ENCODE measurements at regions not wholly inside any gene's neighbourhood (a gene's known extent, or its start where the extent isn't known, plus 50 kb on each side); places are given as distances from the start of the nearest gene placed in this dataset.

DNA sequence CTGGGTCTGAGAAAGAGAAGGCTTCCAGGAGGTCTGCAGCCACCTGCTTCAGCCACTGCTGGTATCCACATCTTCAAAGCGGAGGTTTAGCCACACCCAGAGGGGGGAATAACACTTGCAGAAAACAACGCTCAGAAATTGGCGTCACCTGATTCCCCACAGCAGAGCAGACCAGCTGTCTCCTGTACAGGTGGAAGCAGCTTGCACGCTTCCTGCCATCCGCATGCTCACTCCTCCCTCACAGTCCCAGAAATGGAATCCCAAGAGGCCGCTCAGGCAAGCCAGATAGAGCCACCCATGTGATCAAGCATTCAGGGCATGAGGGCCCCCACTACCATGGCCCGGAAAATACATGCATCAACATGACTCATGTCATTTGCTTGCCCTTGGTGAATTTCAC lies 112.2 kb upstream of the DIO3 start:
- TF ChIP-seq, protein P1, sequence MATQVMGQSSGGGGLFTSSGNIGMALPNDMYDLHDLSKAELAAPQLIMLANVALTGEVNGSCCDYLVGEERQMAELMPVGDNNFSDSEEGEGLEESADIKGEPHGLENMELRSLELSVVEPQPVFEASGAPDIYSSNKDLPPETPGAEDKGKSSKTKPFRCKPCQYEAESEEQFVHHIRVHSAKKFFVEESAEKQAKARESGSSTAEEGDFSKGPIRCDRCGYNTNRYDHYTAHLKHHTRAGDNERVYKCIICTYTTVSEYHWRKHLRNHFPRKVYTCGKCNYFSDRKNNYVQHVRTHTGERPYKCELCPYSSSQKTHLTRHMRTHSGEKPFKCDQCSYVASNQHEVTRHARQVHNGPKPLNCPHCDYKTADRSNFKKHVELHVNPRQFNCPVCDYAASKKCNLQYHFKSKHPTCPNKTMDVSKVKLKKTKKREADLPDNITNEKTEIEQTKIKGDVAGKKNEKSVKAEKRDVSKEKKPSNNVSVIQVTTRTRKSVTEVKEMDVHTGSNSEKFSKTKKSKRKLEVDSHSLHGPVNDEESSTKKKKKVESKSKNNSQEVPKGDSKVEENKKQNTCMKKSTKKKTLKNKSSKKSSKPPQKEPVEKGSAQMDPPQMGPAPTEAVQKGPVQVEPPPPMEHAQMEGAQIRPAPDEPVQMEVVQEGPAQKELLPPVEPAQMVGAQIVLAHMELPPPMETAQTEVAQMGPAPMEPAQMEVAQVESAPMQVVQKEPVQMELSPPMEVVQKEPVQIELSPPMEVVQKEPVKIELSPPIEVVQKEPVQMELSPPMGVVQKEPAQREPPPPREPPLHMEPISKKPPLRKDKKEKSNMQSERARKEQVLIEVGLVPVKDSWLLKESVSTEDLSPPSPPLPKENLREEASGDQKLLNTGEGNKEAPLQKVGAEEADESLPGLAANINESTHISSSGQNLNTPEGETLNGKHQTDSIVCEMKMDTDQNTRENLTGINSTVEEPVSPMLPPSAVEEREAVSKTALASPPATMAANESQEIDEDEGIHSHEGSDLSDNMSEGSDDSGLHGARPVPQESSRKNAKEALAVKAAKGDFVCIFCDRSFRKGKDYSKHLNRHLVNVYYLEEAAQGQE (IDR thresholded peaks at IDR 0.05; ENCODE audit: insufficient read depth in 1 of 2, low read depth in 2 of 2, low read length in 2 of 2): no peak
- TF ChIP-seq POLR2AphosphoS5 (IDR thresholded peaks at IDR 0.05; ENCODE audit: low read depth, low read length): no peak
- TF ChIP-seq TAF1 (IDR thresholded peaks at IDR 0.05; ENCODE audit: borderline replicate concordance, insufficient read depth, low read length): no peak
- no peak for TF ChIP-seq FOXP2 (optimal IDR thresholded peaks at IDR 0.05; ENCODE audit: borderline replicate concordance, extremely low read depth, extremely low read length, insufficient read depth)
- no peak for TF ChIP-seq SIN3A (IDR thresholded peaks at IDR 0.05; ENCODE audit: borderline replicate concordance, insufficient read depth, low read length)

GRCh38 chr14:101451166-101451565 lies 110.1 kb upstream of the DIO3 start:
- TF ChIP-seq SIN3A (IDR thresholded peaks at IDR 0.05; ENCODE audit: borderline replicate concordance, insufficient read depth, low read length) (no peak), FOXP2 (optimal IDR thresholded peaks at IDR 0.05; ENCODE audit: borderline replicate concordance, extremely low read depth, extremely low read length, insufficient read depth) (no peak)

GRCh38 chr14:101453225-101453624 lies 108.1 kb upstream of the DIO3 start:
- no peak for TF ChIP-seq FOXP2 (optimal IDR thresholded peaks at IDR 0.05; ENCODE audit: borderline replicate concordance, extremely low read depth, extremely low read length, insufficient read depth)

DNA sequence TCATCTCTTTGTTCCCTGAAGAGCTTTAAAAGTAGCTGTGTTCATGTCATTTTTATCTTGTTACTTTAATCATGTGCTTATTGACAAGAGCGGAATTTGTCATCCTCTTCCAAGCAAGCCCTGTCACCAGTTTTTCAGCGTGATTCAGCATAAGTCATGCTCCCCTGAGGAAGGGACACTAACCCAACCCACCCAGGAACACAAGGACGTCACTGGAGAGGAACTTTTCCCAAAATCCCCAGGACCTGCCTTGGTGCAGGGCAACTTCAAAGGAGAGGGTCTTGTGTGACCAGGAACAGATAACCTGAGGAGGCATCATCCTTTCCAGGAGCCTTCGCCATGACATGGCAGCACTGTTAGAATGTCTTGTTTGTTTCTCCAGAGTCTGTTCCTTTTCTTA lies 107.1 kb upstream of the DIO3 start:
- TF ChIP-seq TAF1 (IDR thresholded peaks at IDR 0.05; ENCODE audit: borderline replicate concordance, insufficient read depth, low read length) (no peak), POLR2AphosphoS5 (IDR thresholded peaks at IDR 0.05; ENCODE audit: low read depth, low read length) (no peak)
- TF ChIP-seq, protein P1 (IDR thresholded peaks at IDR 0.05; ENCODE audit: insufficient read depth in 1 of 2, low read depth in 2 of 2, low read length in 2 of 2): no peak

DNA sequence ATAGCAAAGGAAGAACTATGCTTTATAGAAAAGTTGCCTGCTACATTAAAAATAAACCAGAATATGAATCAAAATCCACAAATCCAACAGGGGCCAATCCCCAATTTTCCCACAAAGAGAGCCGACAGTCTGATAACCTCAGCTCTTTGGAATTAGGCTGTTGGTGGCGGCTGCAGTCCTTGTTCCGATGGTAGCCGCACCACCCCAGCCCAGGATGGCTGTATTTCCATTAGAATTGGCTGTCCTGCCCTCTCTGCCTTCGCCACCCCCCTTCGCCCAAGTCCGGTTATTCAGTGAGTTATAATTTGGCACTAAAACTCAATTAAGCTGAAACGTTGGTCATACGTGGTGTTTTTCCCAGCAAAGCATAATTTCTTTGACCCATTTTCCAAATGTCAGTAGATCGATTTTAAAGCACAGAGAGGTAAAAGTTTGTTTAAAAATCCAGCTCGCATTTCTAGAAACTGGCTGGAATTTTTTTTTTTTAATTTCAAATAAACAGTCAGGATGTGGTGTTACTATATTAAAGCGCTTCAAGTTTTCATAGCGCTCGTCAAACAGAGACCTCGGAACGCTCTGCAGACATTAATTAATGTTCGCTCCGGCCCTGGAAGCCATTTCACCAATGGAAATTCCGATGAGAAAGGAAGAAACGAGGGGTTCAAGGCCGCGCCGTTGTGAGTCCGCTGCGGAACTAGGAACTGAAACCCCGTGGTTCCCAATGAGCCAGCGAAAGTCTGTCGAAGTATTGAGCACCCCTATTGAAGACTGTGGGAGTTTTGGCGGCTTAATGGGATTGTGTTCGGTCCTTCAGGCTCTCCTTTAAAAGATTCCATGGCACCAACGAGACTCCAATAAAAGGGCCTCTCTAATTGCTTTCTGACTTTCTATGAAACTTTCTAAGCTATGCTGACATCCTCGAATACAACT lies 104.8 kb upstream of the DIO3 start:
- TF ChIP-seq TAF1 (IDR thresholded peaks at IDR 0.05; ENCODE audit: borderline replicate concordance, insufficient read depth, low read length) (no peak), FOXP2 (optimal IDR thresholded peaks at IDR 0.05; ENCODE audit: borderline replicate concordance, extremely low read depth, extremely low read length, insufficient read depth) (no peak), SIN3A (IDR thresholded peaks at IDR 0.05; ENCODE audit: borderline replicate concordance, insufficient read depth, low read length) (no peak), POLR2AphosphoS5 (IDR thresholded peaks at IDR 0.05; ENCODE audit: low read depth, low read length) (no peak)
- TF ChIP-seq, protein P1 (IDR thresholded peaks at IDR 0.05; ENCODE audit: insufficient read depth in 1 of 2, low read depth in 2 of 2, low read length in 2 of 2): no peak

DNA sequence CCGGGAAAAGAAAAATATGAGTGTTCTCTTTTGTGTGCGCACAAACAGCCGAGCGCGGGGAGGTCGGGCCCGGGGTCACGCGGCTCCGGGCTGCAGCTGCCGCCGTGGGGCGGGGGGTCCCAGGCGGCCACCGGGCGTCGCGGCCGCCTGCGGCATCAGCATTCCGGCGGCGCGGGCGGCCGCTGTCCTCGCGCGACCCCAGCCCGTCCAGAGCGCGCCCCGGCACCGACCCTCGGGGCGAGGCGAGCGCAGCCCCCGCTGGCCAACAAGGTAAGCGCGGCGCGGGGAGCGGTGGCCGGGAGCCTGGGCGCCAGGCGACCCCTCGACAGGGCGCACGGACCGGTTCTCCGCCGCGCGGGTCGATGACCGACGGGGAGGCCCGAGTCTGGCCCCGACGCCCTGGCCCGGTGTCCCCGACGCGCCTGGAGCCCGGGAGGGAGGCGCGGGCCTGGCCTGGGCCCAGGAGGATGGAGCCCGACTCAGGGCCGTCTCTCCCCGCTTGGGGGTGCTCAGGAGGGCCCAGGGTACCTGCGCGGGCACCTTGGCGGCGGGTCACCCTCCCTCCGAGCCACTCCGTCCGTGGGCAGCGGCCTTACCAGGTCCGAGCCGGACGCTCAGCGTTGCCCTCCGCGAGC lies 103.9 kb upstream of the DIO3 start:
- TF ChIP-seq SIN3A (IDR thresholded peaks at IDR 0.05; ENCODE audit: borderline replicate concordance, insufficient read depth, low read length) (no peak), TAF1 (IDR thresholded peaks at IDR 0.05; ENCODE audit: borderline replicate concordance, insufficient read depth, low read length) (no peak), POLR2AphosphoS5 (IDR thresholded peaks at IDR 0.05; ENCODE audit: low read depth, low read length) (no peak), FOXP2 (optimal IDR thresholded peaks at IDR 0.05; ENCODE audit: borderline replicate concordance, extremely low read depth, extremely low read length, insufficient read depth) (no peak)
- TF ChIP-seq, protein P1 (IDR thresholded peaks at IDR 0.05; ENCODE audit: insufficient read depth in 1 of 2, low read depth in 2 of 2, low read length in 2 of 2): no peak

Measured in PFSK-1 (cell line).